Inflammatory macrophage treated with lipopolysaccharide for 1 hour (primary cell): ENCODE measurements at regions not wholly inside any gene's neighbourhood (a gene's known extent, or its start where the extent isn't known, plus 50 kb on each side); places are given as distances from the start of the nearest gene placed in this dataset.
A peak's percentile ranks its signal among the peaks of the same experiment; 100 is the strongest.

Experiments used
- DNase-seq, 2 donors: peaks; one replicate each; pipeline ENCODE4 v3.0.0-alpha.2; 2020 to 2022

DNA sequence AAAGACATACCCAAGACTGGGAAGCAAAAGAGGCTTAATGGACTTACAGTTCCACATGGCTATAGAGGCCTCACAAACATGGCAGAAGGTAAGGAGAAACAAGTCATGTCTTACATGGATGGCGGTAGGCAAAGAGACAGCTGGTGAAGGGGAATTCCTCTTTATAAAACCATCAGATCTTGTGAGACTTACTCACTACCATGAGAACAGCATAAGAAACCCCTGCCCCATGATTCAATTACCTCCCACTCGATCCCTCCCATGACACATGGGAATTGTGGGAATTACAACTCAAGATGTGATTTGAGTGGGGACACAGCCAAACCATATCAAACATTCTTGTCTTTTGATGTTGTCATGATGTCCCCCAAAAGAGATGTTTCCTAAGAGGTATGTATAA is 103.3 kb downstream of the DUSP10 start:
- peak in 1 of 2 donors; percentile 35 for DNase-seq

- no peak for DNase-seq
These were observed 100.1 kb downstream of the DUSP10 start for GRCh38 chr1:221641811-221642210.

DNA sequence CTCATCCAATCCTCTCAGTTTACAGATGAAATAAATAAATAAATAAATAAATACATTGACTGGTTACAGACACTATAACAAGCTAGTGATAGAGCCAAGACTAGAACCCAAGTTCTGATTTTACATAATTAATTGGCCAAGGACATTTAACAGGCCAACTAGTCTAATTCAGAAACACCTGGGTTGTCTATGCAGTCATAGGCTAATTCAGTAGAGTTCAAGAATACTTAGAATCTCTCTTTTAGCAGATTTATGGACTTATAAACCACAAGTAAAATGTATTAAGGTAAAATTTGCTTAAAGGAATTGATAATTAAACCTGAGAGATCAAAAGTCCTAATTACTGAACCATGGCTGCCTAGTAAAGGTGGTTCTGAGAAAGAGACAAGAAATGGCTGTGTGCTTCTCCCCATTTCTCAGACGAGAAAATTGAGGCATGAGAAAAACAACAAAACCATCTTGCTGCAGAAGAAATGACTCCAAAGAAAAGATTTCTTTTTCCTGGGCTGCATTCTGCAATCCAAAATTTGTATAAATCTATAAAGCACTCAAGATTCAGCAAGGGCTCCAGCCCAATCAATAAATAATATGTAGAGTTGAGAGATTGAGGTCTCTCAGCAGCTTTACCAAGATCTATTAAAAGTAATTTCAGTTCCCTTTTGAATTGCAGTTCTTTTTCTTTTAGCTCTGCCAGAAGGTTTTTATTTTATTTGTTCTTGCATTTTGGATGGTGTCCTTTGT is 98.3 kb downstream of the DUSP10 start:
- no peak for DNase-seq

DNA sequence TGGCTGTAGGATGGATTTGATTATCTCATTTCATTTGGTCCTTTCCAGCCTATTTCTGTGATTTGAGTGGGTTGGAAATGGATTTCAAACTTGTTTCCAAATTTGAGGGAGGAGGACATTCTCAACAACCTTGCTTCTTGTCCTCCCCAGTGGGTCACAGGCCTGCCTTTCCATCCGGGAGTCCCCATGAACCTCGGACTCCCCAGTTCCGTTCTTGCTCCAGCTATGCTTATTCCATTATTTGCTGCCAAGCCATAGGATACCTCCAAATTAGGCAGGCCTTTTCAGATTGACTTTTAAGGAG is 97.8 kb downstream of the DUSP10 start:
- DNase-seq, result no peak

- DNase-seq, result no peak
These were observed 97.1 kb downstream of the DUSP10 start for GRCh38 chr1:221644663-221645258.

GRCh38 chr1:221648201-221648600 is 93.7 kb downstream of the DUSP10 start:
- DNase-seq, result no peak
